GM19395 (cell line): ENCODE measurements at regions not wholly inside any gene's neighbourhood (a gene's known extent, or its start where the extent isn't known, plus 50 kb on each side); places are given as distances from the start of the nearest gene placed in this dataset.
"Not testable (repeated sequence)": the region's sequence is repeated elsewhere in the genome, so short reads cannot be mapped to it uniquely, and the experiment has no call there.

Experiments used
- ATAC-seq: cut with Tn5 transposase; IDR thresholded peaks from one replicate; pipeline ENCODE4 v1.9.1; 2021; ENCODE audit warnings: mild to moderate bottlenecking, moderate library complexity; ENCODE audit not compliant: unreplicated experiment

DNA sequence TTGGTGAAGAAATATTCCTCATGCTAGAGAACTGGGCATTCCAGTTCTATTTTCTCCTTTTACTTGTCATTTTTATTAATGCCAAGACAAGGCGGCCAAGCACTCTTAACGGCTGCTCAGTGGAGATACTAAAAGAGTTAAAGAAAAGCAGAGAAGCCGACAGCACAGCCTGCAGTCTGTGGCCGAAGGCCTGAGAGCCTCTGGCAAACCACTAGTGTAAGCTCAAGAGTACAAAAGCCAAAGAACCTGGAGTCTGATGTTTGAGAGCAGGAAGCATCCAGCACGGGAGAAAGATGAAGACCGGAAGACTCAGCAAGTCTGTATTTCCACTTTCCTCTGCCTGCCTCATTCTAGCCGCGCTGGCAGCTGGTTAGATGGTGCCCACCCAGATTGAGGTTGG, 167.1 kb upstream of the FUT9 start:
- ATAC-seq = no peak

DNA sequence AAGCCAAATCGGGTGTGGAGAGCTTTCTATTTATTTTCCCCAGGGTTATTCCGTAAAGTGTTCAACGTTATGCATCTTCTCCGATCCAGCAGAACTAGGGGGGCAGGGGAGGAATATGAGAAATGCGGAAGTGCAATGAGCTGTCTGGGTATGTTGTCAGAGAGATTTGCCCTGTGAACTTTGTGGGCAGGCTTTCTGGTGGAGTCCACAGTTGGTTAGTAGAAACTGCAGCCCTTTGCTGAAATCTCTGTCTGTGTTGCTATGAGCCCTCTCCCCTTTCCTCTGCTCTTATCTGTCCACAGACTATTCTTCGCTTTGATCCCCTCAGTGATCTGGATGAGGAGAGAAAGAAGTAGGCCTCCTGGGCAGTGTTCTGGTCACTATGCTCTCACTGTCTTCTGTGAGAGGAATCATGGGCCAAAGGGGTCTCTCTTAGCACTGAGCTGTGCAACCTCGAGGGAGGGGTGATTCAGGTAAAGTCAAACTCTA, 158.9 kb upstream of the FUT9 start:
- ATAC-seq = no peak

DNA sequence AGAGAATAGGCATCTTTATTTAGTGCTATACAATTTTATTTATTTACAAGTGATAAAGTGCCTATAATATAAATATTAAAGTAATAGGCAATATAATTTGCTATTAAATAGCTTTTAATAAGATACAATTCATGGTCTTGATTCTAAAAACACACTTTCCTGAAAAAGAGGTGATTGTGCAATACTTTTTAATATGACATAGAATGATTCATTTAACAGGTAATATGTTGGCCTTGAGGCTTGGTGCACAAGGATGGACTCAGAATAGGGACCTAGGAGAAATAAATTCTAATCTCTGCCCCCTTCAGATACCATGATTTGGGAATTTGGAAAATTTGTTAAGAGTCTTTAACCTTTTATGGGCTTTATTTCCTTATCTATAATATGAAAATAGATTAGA, 149.9 kb upstream of the FUT9 start:
- ATAC-seq = no peak

DNA sequence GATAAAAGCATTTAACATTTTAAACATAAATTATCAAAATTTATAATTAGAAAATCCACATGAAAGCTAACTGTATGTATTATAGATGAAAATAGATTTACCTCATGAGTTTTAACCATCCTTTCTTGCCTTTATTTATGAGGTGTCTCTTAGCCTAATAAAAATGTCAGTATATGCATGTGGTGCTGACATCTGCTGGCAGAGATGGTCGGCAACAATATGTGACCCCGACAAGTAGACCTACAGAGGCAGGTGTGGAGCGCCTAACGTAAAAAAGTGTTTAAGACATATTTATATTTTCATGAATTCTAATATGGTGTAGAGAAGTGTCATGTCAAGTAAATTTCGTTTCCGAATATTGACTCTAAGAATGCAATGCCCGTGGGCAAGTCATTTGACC, 149.0 kb upstream of the FUT9 start:
- ATAC-seq = peak; percentile 72

DNA sequence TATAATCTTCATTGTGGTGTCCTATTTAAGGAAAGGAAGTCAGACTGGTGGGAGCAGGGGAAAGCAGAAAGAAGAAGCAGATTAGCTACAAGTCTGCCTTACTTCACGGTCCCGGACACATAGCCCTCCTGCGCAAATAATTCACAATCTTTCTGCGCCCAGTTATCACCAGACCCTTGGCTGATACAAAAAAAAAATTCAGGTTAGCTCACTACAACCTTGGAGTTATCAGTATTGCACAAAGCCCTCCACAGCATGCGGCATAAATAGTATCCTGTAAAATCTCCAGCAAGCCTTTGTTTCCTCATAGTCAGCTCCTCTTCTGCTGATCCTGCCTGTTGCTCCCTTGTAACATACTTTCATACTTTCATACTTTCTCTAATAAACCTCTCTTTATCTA, 148.6 kb upstream of the FUT9 start:
- no peak for ATAC-seq

DNA sequence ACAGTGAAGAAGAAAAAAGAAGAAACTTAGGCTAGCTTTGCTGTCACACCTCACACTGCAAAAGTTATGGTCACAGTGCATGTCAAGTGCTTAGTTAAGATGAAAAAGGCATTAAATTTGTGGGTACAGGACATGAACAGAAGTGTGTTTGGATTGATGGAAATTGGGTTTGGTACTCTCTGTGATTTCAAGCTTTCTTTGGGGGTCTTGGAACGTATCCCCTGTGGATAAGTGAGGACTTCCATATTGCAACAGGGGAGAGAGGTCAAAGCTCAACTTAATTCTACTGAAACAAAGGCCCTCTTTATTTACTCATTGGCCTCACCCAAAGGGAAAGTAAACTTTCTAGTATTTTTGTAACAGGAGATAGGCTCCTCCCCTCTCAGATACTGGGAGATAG, 138.3 kb upstream of the FUT9 start:
- no peak for ATAC-seq

DNA sequence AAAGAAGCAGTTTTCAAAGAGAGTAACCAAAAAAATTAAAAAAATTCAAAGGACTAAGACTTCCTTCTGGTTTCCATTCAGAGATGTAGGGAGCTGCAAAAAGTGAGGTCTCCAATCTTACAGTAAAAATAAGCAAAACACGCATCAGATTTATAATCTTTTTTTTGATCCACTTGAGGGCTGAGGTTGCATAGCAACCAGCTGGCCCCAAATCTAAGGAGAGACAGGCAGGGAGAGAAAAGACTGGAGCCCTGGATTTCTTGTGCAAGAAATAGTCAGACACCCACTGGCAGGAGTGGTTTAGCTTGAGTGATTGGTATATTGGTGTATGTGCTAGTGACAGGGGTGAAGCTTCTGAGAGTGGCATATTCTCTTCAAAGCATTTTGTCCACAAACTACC, 135.9 kb upstream of the FUT9 start:
- ATAC-seq = no peak

DNA sequence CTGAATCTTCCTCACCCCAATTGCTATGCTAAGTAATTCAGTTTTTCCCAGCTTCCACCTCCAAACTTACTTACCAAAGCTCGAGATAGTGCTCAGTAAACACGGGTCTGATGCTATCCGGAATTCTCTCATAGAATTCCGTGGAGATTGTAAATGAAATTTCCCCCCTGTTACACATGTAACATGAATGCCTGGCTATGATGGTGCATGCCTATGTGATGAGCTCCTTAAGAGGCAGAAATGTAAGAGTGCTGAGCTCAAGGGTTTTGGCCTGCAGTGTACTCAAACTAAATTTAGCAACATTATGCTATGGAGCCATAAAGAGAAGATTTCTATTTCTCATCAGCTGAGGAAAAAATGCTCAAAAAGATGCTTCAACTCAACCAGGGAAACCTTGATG, 133.4 kb upstream of the FUT9 start:
- no peak for ATAC-seq

DNA sequence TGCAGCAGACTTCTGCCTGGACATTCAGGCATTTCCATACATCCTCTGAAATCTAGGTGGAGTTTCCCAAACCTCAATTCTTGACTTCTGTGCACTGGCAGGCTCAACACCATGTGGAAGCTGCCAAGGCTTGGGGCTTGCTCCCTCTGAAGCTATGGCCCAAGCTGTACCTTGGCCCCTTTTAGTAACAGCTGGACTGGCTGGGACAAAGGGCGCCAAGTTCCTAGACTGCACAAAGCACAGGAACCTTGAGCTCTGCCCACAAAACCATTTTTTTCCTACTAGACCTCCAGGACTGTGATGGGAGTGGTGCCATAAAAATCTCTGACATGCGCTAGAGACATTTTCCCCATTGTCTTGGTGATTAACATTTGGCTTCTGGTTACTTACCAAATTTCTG, 127.1 kb upstream of the FUT9 start:
- not testable (repeated sequence) for ATAC-seq

DNA sequence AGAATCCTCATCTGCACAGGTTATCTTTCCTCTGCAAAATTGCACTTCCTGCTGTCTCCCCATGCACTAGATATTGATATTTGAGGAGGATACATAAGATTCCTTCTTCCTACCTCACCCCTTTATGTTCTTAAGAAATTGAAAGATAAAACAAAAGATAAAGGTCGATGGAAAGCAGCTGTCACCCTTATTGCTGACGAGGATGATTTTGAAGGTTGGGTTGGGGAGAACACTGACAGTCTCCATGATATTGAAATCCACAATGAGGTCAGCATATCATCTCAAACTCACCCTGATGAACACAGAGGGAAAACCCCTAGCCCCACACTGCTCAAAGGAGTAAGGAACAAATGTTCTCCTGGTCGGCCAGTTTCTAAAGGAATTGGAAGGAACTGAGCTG, 110.6 kb upstream of the FUT9 start:
- no peak for ATAC-seq

DNA sequence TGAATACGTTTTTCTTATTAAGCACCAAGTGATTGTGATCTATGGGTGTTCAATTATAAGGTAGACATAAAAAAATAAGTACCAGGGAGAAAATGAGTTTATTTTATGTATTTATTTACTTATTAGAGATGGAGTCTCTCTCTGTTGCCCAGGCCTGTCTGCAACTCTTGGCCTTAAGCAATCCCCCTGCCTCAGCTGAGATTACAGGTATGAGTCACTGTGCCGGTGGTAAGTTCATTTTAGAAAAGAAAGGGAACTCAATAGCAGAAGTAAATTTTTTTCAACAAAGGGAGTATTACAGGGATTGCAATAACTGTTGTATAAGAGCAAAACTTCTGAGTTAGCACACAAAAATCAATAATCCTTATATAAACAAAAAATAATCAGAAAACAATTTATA, 98.7 kb upstream of the FUT9 start:
- no peak for ATAC-seq

DNA sequence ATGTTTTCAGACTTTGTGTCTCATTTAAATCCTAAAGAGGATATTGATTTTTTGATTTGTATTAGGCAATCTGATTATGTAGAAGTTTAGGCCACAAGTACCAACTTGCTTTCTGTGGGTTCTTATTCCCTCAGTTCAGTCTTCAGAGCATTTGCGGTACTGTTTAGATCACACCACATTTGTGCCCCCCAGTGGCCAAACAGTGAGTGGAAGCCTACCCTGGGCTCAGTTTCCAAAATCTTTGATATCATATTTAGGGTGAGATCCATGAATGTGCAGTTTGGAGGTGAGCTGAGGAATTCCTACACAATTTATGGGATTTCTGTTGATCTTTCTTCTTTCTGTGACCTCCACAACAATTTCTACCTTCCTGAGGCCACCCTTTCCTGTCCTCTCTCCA, 92.3 kb upstream of the FUT9 start:
- peak; percentile 75 for ATAC-seq

DNA sequence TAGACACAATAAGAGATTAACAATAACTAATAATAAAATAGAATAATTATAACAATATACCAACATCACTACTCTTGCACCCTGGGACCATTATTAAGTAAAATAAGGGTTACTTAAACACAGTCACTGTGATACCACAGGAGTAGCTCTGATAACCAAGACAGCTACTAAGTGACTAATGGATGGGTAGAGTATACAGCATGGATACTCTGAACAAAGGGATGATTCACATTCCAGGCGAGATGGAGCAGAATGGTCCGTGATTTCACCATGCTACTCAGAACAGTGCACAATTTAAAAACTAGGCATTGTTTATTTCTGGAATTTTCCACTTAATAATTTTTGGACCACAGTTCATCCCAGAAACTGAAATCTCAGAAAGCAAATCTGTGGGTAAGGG, 80.0 kb upstream of the FUT9 start:
- no peak for ATAC-seq

DNA sequence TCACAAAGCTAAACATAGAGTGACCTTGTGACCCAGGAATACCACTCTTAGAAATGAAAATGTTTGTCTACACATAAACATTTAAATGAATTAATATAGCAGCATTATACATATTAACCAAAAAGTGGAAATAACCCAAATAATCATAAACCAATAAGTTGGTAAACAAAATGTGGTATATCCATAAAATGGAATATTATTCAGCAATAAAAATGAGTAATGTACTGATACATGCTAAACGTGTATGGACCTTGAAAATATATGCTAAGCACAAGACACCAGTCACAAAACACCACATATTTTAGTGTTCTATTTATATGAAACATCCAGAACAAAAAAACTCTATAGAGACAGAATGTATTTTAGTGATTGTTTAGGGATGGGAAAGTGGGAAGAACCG, 68.9 kb upstream of the FUT9 start:
- no peak for ATAC-seq

DNA sequence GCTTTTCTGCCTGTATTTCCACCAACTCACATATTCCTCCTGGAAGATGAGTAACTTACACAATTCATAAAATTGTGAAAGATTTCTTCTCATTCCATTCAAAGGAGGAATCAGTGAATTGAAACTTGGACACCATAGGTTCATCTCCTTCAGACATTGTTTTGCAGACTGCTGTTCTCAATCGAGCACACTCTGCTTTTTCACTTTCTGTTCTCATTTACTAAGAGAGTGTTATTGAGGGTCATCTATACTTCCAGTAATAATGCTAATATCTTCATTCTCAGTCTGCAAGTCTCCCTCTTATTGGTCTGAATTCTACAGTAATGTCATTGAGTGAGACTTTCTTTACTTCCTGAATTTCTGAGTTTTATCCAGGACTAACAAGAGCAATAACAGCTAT, 67.5 kb upstream of the FUT9 start:
- no peak for ATAC-seq

DNA sequence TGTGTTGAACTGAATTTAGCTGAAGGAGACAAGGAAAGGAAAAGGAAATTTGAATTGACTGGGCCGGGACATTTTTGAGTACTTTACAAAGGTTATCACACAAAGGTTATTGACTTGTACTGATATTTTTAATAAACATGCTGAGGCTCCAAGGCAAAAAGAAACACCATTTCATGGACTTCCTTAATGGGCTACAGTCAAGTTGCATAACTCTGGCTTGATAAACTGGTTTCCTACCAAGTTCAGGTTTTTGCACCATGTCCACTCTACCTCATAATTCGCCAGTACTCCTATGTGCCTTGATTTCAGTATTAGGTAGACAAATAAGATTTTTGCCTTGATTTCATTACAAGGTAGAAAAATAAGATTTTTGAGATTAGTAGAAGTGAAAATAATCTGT, 65.8 kb upstream of the FUT9 start:
- no peak for ATAC-seq

DNA sequence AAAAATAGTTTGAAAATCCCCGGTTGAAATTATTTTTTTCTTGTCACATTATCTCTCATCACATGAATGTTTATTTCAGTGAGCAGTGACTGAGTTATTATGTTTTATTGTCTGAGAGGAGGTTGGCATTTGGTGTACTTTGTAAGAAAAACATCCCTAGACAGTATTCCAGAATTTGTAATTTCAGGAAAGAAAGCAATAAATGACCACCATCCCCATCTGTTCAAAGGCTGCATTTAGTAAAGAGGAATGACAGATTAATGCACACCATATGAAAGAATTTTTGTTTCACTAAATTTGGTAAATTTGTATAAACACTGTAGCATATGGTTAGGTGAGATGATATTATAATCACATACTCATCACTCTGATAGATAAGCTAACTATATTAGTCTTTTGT, 57.1 kb upstream of the FUT9 start:
- no peak for ATAC-seq

DNA sequence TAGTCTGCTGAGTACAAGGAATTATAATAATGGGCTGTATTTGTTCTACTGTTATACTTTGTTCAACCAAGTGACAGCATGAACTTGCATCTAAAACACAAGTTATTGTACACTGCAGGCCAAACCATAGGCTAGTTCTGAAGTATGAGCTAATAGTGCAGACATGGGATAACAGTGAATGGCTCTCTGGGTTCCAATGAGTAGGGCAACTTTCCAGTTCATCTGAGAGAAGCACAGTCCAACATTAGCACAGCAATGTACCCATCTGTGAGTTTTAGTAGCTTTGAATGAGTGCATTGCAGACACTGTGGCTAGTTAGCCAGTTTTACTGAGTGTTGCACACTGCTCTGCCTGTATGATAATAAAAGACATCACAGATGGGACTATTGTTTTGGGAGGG, 56.5 kb upstream of the FUT9 start:
- ATAC-seq = no peak
